ENCODE measurements at regions not wholly inside any gene's neighbourhood (a gene's known extent, or its start where the extent isn't known, plus 50 kb on each side); places are given as distances from the start of the nearest gene placed in this dataset.

GRCh38 chr22:49073873-49074417, 753.7 kb downstream of the BRD1 start:
- no peak for TF ChIP-seq CTCF (IDR thresholded peaks at IDR 0.05; ENCODE audit: control insufficient read depth, insufficient read depth, low read depth, low read length, missing control alignments)
- no peak overlapping the region for H3K4me3 ChIP-seq (ENCODE audit: control insufficient read depth, low read depth, low read length)
- DNase-seq (ENCODE audit: low read depth): no peak

GRCh38 chr22:49072996-49073645, 754.6 kb downstream of the BRD1 start:
- TF ChIP-seq CTCF (IDR thresholded peaks at IDR 0.05; ENCODE audit: control insufficient read depth, insufficient read depth, low read depth, low read length, missing control alignments): no peak
- H3K4me3 ChIP-seq (ENCODE audit: control insufficient read depth, low read depth, low read length): no peak overlapping the region
- DNase-seq (ENCODE audit: low read depth): no peak

GRCh38 chr22:49070501-49070900, 757.2 kb downstream of the BRD1 start:
- H3K4me3 ChIP-seq (ENCODE audit: control insufficient read depth, low read depth, low read length): no peak overlapping the region
- DNase-seq (ENCODE audit: low read depth): no peak
- TF ChIP-seq CTCF (IDR thresholded peaks at IDR 0.05; ENCODE audit: control insufficient read depth, insufficient read depth, low read depth, low read length, missing control alignments): no peak

GRCh38 chr22:49068861-49069500, 758.7 kb downstream of the BRD1 start:
- no peak for TF ChIP-seq CTCF (IDR thresholded peaks at IDR 0.05; ENCODE audit: control insufficient read depth, insufficient read depth, low read depth, low read length, missing control alignments)
- no peak overlapping the region for H3K4me3 ChIP-seq (ENCODE audit: control insufficient read depth, low read depth, low read length)
- no peak for DNase-seq (ENCODE audit: low read depth)

GRCh38 chr22:49067504-49067903, 760.2 kb downstream of the BRD1 start:
- H3K4me3 ChIP-seq (ENCODE audit: control insufficient read depth, low read depth, low read length): no peak overlapping the region
- TF ChIP-seq CTCF (IDR thresholded peaks at IDR 0.05; ENCODE audit: control insufficient read depth, insufficient read depth, low read depth, low read length, missing control alignments): no peak
- no peak for DNase-seq (ENCODE audit: low read depth)

- no peak overlapping the region for H3K4me3 ChIP-seq (ENCODE audit: control insufficient read depth, low read depth, low read length)
- TF ChIP-seq CTCF (IDR thresholded peaks at IDR 0.05; ENCODE audit: control insufficient read depth, insufficient read depth, low read depth, low read length, missing control alignments): no peak
- no peak for DNase-seq (ENCODE audit: low read depth)
Observed at GRCh38 chr22:49066619-49067018, 761.1 kb downstream of the BRD1 start.

Data from AG09309 (cell line).